IMR-90 (cell line): ENCODE measurements at regions not wholly inside any gene's neighbourhood (a gene's known extent, or its start where the extent isn't known, plus 50 kb on each side); places are given as distances from the start of the nearest gene placed in this dataset.
"Not testable (repeated sequence)": the region's sequence is repeated elsewhere in the genome, so short reads cannot be mapped to it uniquely, and the experiment has no call there.

Experiments used
- BHLHE40 ChIP-seq: fragments of 150-350 bp; IDR thresholded peaks from 2 replicates; pipeline ENCODE4 v1.6.1; 2016; ENCODE audit warnings: mild to moderate bottlenecking, low read depth, low read length
- CHD1 ChIP-seq: IDR thresholded peaks from 2 replicates; pipeline ENCODE4 v1.6.1; 2012; ENCODE audit warnings: low read depth, low read length, improper control_type of control experiment
- CTCF ChIP-seq: conservative IDR thresholded peaks from 2 replicates; pipeline ENCODE4 v1.5.1; 2012; ENCODE audit warnings: mild to moderate bottlenecking, low read depth, low read length, improper control_type of control experiment
- ELK1 ChIP-seq: fragments of 150-350 bp; IDR thresholded peaks from 2 replicates; pipeline ENCODE4 v1.6.1; 2016; ENCODE audit warnings: low read depth, mild to moderate bottlenecking, low read length, moderate library complexity, borderline replicate concordance
- POLR2A ChIP-seq: IDR thresholded peaks from 2 replicates; pipeline ENCODE4 v1.6.1; 2012; ENCODE audit warnings: mild to moderate bottlenecking, low read depth, low read length
- RAD21 ChIP-seq: IDR thresholded peaks from 2 replicates; pipeline ENCODE4 v1.6.1; 2012; ENCODE audit warnings: low read length, improper control_type of control experiment
- SMC3 ChIP-seq: fragments of 150-350 bp; IDR thresholded peaks from 2 replicates; pipeline ENCODE4 v1.6.1; 2016; ENCODE audit warnings: low read depth, mild to moderate bottlenecking, antibody characterized with exemption, low read length, moderate library complexity
- TF ChIP-seq, protein P1 (sequence below): fragments of 150-350 bp; IDR thresholded peaks from 2 replicates; pipeline ENCODE4 v1.6.1; 2017; ENCODE audit warnings: mild to moderate bottlenecking, antibody characterized with exemption, low read length, low read depth

GRCh38 chr17:22099633-22100032 lies 407.3 kb downstream of the KCNJ18 start:
- TF ChIP-seq, protein P1, sequence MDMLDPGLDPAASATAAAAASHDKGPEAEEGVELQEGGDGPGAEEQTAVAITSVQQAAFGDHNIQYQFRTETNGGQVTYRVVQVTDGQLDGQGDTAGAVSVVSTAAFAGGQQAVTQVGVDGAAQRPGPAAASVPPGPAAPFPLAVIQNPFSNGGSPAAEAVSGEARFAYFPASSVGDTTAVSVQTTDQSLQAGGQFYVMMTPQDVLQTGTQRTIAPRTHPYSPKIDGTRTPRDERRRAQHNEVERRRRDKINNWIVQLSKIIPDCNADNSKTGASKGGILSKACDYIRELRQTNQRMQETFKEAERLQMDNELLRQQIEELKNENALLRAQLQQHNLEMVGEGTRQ, result not testable (repeated sequence)
- not testable (repeated sequence) for TF ChIP-seq SMC3, CTCF, RAD21, ELK1, CHD1, BHLHE40, POLR2A
